H9 (cell line): ENCODE measurements at regions not wholly inside any gene's neighbourhood (a gene's known extent, or its start where the extent isn't known, plus 50 kb on each side); places are given as distances from the start of the nearest gene placed in this dataset.

Experiments used
- DNase-seq: peaks from one replicate; pipeline ENCODE4 v3.0.0-alpha.2; 2017
- H2AFZ ChIP-seq: one replicate; pipeline ENCODE4 v1.6.1; 2013; ENCODE audit warnings: mild to moderate bottlenecking, low read length, control low read depth, moderate library complexity
- H2AK5ac ChIP-seq: 2 replicates; pipeline ENCODE4 v1.6.1; 2013; ENCODE audit warnings: low read length, control low read depth, mixed read lengths; ENCODE audit not compliant: insufficient read length
- H2BK120ac ChIP-seq: one replicate; pipeline ENCODE4 v1.6.1; 2013; ENCODE audit warnings: low read depth, mild to moderate bottlenecking, low read length, control low read depth, inconsistent platforms; ENCODE audit not compliant: poor library complexity, severe bottlenecking
- H2BK12ac ChIP-seq: 2 replicates; pipeline ENCODE4 v1.6.1; 2013; ENCODE audit warnings: low read length, control low read depth, mixed read lengths, low read depth; ENCODE audit not compliant: insufficient read length
- H2BK15ac ChIP-seq: 2 replicates; pipeline ENCODE4 v1.6.1; 2013; ENCODE audit warnings: low read depth, low read length, control low read depth
- H2BK20ac ChIP-seq: one replicate; pipeline ENCODE4 v1.6.1; 2013; ENCODE audit warnings: low read depth, mild to moderate bottlenecking, low read length, control low read depth, inconsistent platforms; ENCODE audit not compliant: poor library complexity, severe bottlenecking
- H2BK5ac ChIP-seq: 2 replicates; pipeline ENCODE4 v1.6.1; 2013; ENCODE audit warnings: low read length, control low read depth, mixed read lengths; ENCODE audit not compliant: insufficient read length
- H3K14ac ChIP-seq: 2 replicates; pipeline ENCODE4 v1.6.1; 2013; ENCODE audit warnings: low read length, control low read depth; ENCODE audit not compliant: insufficient read depth
- H3K18ac ChIP-seq: 2 replicates; pipeline ENCODE4 v1.6.1; 2013; ENCODE audit warnings: low read depth, mild to moderate bottlenecking, mixed read lengths, low read length, control low read depth; ENCODE audit not compliant: insufficient read length
- H3K23ac ChIP-seq: 2 replicates; pipeline ENCODE4 v1.6.1; 2013; ENCODE audit warnings: low read length, control low read depth, mixed read lengths, low read depth; ENCODE audit not compliant: insufficient read length
- H3K23me2 ChIP-seq: 2 replicates; pipeline ENCODE4 v1.6.1; 2013; ENCODE audit warnings: low read depth, mild to moderate bottlenecking, mixed read lengths, low read length, control low read depth; ENCODE audit not compliant: insufficient read length, poor library complexity, severe bottlenecking
- H3K27ac ChIP-seq: 2 replicates; pipeline ENCODE4 v1.5.1; 2013; ENCODE audit warnings: low read length, control low read depth, mixed read lengths, low read depth; ENCODE audit not compliant: insufficient read length
- H3K27me3 ChIP-seq: 2 replicates; pipeline ENCODE4 v1.6.1; 2013; ENCODE audit warnings: low read length, control low read depth, inconsistent platforms; ENCODE audit not compliant: insufficient read depth
- H3K4ac ChIP-seq: 2 replicates; pipeline ENCODE4 v1.6.1; 2013; ENCODE audit warnings: low read depth, mild to moderate bottlenecking, control low read depth, inconsistent platforms, low read length, moderate library complexity
- H3K4me1 ChIP-seq: 2 replicates; pipeline ENCODE4 v1.6.1; 2013; ENCODE audit warnings: low read length, control low read depth, inconsistent platforms; ENCODE audit not compliant: insufficient read depth
- H3K4me2 ChIP-seq: 2 replicates; pipeline ENCODE4 v1.6.1; 2013; ENCODE audit warnings: low read length, control low read depth, mixed read lengths; ENCODE audit not compliant: insufficient read length, insufficient read depth
- H3K56ac ChIP-seq: 2 replicates; pipeline ENCODE4 v1.6.1; 2013; ENCODE audit warnings: low read depth, mild to moderate bottlenecking, mixed read lengths, low read length, control low read depth; ENCODE audit not compliant: insufficient read length
- H3K79me1 ChIP-seq: 2 replicates; pipeline ENCODE4 v1.6.1; 2013; ENCODE audit warnings: low read depth, mild to moderate bottlenecking, moderate library complexity, low read length, control low read depth, inconsistent platforms; ENCODE audit not compliant: insufficient read depth, poor library complexity, severe bottlenecking
- H3K79me2 ChIP-seq: 2 replicates; pipeline ENCODE4 v1.6.1; 2013; ENCODE audit warnings: low read length, control low read depth, inconsistent platforms; ENCODE audit not compliant: insufficient read depth
- H3K9ac ChIP-seq: 2 replicates; pipeline ENCODE4 v1.6.1; 2013; ENCODE audit warnings: low read length, control low read depth, mixed read lengths; ENCODE audit not compliant: insufficient read length; ENCODE audit errors: extremely low read depth
- H3K9me3 ChIP-seq: one replicate; pipeline ENCODE4 v1.6.1; 2013; ENCODE audit warnings: low read depth, low read length, inconsistent platforms; ENCODE audit not compliant: control insufficient read depth
- H3T11ph ChIP-seq: one replicate; pipeline ENCODE4 v1.6.1; 2013; ENCODE audit warnings: mild to moderate bottlenecking, low read length, control low read depth, inconsistent platforms
- H4K20me1 ChIP-seq: one replicate; pipeline ENCODE4 v1.6.1; 2013; ENCODE audit not compliant: control insufficient read depth, insufficient read length, insufficient read depth
- H4K5ac ChIP-seq: 2 replicates; pipeline ENCODE4 v1.6.1; 2013; ENCODE audit warnings: low read depth, mild to moderate bottlenecking, mixed read lengths, low read length, control low read depth; ENCODE audit not compliant: insufficient read length
- H4K8ac ChIP-seq: replicated peaks from 2 replicates; pipeline ENCODE4 v1.6.1; 2013; ENCODE audit warnings: low read length, control low read depth, mixed read lengths, low read depth; ENCODE audit not compliant: insufficient read length
- H4K91ac ChIP-seq: 2 replicates; pipeline ENCODE4 v1.6.1; 2013; ENCODE audit warnings: low read depth, mild to moderate bottlenecking, moderate library complexity, mixed read lengths, low read length, control low read depth; ENCODE audit not compliant: insufficient read length
- H3K27ac Mint-ChIP-seq, 3 experiments: 2 replicates in 2 of 3; 3 replicates in 1 of 3; pipeline ENCODE4 v1.8.0; 2020 to 2021; ENCODE audit warnings: mixed read lengths in 3 of 3, mild to moderate bottlenecking in 1 of 3, moderate library complexity in 1 of 3
- H3K27me3 Mint-ChIP-seq: 2 replicates; pipeline ENCODE4 v1.8.0; 2021; ENCODE audit warnings: low read depth, mild to moderate bottlenecking, moderate library complexity, mixed read lengths
- H3K36me3 Mint-ChIP-seq, 3 experiments: 2 replicates in 2 of 3; 3 replicates in 1 of 3; pipeline ENCODE4 v1.8.0; 2020 to 2021; ENCODE audit warnings: low read depth in 3 of 3, mixed read lengths in 3 of 3; ENCODE audit not compliant: insufficient read depth in 1 of 3
- H3K4me1 Mint-ChIP-seq, 2 experiments: 2 replicates each; pipeline ENCODE4 v1.8.0; 2020; ENCODE audit warnings: mixed read lengths in 2 of 2
- H3K4me3 Mint-ChIP-seq, 2 experiments: 2 replicates in 1 of 2; 3 replicates in 1 of 2; pipeline ENCODE4 v1.8.0; 2020 to 2021; ENCODE audit warnings: mild to moderate bottlenecking in 2 of 2, mixed read lengths in 2 of 2, moderate library complexity in 1 of 2
- H3K9me3 Mint-ChIP-seq, 2 experiments: 2 replicates in 1 of 2; 3 replicates in 1 of 2; pipeline ENCODE4 v1.8.0; 2020; ENCODE audit warnings: mild to moderate bottlenecking in 2 of 2, mixed read lengths in 2 of 2, moderate library complexity in 1 of 2
- WGBS: extraction: QIAGEN DNeasy Blood & Tissue Kit; methylation state at CpG from one replicate; pipeline ENCODE4 v1.1.7; 2013; ENCODE audit warnings: missing lambda C conversion rate, low lambda C conversion rate, mixed read lengths; ENCODE audit not compliant: insufficient read length; ENCODE audit errors: extremely low coverage; 5-methylcytosine and 5-hydroxymethylcytosine counted together
- TF ChIP-seq, protein P1 (sequence below): fragments of 200-600 bp; sonication (generic); conservative IDR thresholded peaks from 3 replicates; pipeline ENCODE4 v1.8.0; 2021; ENCODE audit warnings: antibody characterized with exemption, mild to moderate bottlenecking

DNA sequence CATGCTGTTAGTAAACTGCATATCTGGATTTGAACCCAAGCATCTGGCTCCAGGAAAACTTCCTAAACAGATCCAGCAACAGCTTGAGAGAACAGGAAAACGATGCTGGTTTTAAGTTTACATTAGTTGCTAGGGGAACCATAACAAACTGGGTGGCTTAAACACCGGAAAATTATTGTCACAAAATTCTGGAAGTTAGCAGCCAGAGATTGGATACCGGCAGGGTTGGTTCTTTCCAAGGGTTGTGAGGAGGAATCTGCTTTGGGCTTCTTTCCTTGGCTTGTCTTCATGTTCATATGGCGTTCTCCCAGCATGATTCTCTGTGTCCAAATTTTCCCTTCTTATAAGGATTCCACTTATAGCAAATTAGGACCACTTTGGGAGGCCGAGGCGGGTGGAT is 276.9 kb upstream of the TOM1L1 start:
- H3T11ph ChIP-seq: no peak overlapping the region
- no peak for DNase-seq
- no peak overlapping the region for H4K8ac ChIP-seq
- H3K9me3 Mint-ChIP-seq: no peaks in the 10 kb centered on the region
- no peaks in the 10 kb centered on the region for H3K23me2 ChIP-seq
- TF ChIP-seq, protein P1, sequence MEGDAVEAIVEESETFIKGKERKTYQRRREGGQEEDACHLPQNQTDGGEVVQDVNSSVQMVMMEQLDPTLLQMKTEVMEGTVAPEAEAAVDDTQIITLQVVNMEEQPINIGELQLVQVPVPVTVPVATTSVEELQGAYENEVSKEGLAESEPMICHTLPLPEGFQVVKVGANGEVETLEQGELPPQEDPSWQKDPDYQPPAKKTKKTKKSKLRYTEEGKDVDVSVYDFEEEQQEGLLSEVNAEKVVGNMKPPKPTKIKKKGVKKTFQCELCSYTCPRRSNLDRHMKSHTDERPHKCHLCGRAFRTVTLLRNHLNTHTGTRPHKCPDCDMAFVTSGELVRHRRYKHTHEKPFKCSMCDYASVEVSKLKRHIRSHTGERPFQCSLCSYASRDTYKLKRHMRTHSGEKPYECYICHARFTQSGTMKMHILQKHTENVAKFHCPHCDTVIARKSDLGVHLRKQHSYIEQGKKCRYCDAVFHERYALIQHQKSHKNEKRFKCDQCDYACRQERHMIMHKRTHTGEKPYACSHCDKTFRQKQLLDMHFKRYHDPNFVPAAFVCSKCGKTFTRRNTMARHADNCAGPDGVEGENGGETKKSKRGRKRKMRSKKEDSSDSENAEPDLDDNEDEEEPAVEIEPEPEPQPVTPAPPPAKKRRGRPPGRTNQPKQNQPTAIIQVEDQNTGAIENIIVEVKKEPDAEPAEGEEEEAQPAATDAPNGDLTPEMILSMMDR: no peak
- H3K27me3 Mint-ChIP-seq: no peaks in the 10 kb centered on the region
- H3K4ac ChIP-seq: no peak overlapping the region
- H3K9ac ChIP-seq: no peak overlapping the region
- no peaks in the 10 kb centered on the region for H3K79me2 ChIP-seq
- no peak overlapping the region for H2BK15ac ChIP-seq
- H3K56ac ChIP-seq: no peak overlapping the region
- no peaks in the 10 kb centered on the region for H3K27me3 ChIP-seq
- no peaks in the 10 kb centered on the region; the same call in 1 of the 2 replicates for H3K4me1 ChIP-seq
- H3K9me3 ChIP-seq: no peaks in the 10 kb centered on the region
- H3K4me3 Mint-ChIP-seq: no peak overlapping the region
- peaks cover 38 to 47% of the 10 kb centered on the region in 2 experiments for H3K4me1 Mint-ChIP-seq
- H3K27ac Mint-ChIP-seq: no peak overlapping the region
- no peak overlapping the region for H3K27ac ChIP-seq
- H3K79me1 ChIP-seq: no peaks in the 10 kb centered on the region
- no peak overlapping the region for H2BK120ac ChIP-seq
- no peak overlapping the region for H3K23ac ChIP-seq
- no peak overlapping the region for H3K4me2 ChIP-seq
- H2BK5ac ChIP-seq: no peak overlapping the region
- H4K20me1 ChIP-seq: no peaks in the 10 kb centered on the region
- H4K91ac ChIP-seq: no peak overlapping the region
- no peak overlapping the region for H2AK5ac ChIP-seq
- no peak overlapping the region for H3K18ac ChIP-seq
- H2BK20ac ChIP-seq: no peak overlapping the region
- no peak overlapping the region for H2BK12ac ChIP-seq
- H4K5ac ChIP-seq: no peak overlapping the region
- H2AFZ ChIP-seq: no peak overlapping the region
- peaks cover 0 to 12% (median 2%) of the 10 kb centered on the region in 3 experiments; a peak in 2 of 7 replicates for H3K36me3 Mint-ChIP-seq
- WGBS: no CpG with 5 or more reads among the region's 6 CpGs
- no peak overlapping the region for H3K14ac ChIP-seq
